Amniotic epithelial cell (primary cell): ENCODE measurements at regions not wholly inside any gene's neighbourhood (a gene's known extent, or its start where the extent isn't known, plus 50 kb on each side); places are given as distances from the start of the nearest gene placed in this dataset.
A peak's percentile ranks its signal among the peaks of the same experiment; 100 is the strongest.
"Not testable (repeated sequence)": the region's sequence is repeated elsewhere in the genome, so short reads cannot be mapped to it uniquely, and the experiment has no call there.

Experiments
- DNase-seq: peaks from one replicate; pipeline ENCODE4 v3.0.0-alpha.2; 2010; ENCODE audit warnings: low read depth

GRCh38 chr12:33678221-33678964, 238.8 kb upstream of the SYT10 start:
- no peak for DNase-seq

DNA sequence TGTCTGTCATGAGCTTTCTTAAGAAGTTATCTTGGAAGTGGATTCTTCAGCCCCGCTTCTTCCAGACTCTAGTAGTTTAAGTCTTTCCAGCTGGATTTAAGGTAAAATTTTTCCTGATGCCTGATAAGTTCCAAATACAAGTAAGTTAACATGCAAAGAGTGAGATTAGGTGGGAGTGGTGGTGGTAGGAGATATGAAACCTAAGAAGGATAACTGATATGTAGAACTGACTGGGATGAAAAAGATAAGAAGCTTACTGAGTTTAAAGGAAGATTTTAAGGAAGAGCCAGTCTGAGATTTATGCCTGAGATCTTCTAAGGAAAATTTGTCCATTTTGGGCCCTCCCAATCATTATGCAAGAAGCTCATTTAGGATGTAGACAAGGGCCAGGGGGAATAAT, 250.9 kb upstream of the SYT10 start:
- no peak for DNase-seq

GRCh38 chr12:33703221-33703620, 263.6 kb upstream of the SYT10 start:
- no peak for DNase-seq

- no peak for DNase-seq
These were observed 267.3 kb upstream of the SYT10 start for GRCh38 chr12:33706927-33707326.

- DNase-seq = no peak
These were observed 269.3 kb upstream of the SYT10 start for GRCh38 chr12:33708935-33709334.

- no peak for DNase-seq
These were observed 270.9 kb upstream of the SYT10 start for GRCh38 chr12:33710548-33710947.

DNA sequence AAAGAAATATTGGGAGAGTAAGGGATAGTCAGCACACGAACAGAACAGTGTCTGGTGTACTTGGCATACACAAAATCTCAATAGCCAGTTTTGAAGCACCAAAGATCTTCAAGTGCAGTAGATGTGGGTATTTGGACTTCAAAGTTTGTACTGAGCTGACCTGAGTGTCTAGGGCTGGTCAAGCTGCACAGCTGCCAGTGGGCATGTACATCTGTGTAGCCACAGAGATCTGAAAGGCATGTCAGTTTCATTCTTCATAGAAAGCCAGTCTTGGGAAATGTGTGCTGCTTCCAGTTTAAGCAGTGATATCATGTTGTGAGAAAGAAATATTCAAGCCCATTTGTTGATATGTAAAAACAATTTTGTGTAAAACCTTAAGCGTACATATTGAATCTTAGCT, 279.0 kb upstream of the SYT10 start:
- no peak for DNase-seq

DNA sequence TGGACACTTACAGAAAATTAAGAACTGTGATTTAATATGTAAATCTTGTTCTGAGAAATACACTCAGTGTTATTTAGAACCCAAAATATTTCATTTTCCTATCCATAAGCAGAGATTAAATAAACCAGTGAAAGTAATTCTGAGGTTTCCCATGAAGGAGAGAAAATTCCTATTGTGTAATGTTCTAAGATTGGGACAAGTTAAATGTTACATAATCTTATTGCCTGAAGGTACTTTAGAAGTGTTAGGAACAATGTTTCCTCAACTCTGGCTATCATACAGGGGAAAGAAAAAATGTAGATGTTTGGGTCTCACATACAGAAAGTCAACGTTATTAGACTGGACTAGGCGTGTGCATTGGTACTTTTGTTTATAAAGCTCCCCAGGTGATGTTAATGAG, 281.9 kb upstream of the SYT10 start:
- DNase-seq = no peak

DNA sequence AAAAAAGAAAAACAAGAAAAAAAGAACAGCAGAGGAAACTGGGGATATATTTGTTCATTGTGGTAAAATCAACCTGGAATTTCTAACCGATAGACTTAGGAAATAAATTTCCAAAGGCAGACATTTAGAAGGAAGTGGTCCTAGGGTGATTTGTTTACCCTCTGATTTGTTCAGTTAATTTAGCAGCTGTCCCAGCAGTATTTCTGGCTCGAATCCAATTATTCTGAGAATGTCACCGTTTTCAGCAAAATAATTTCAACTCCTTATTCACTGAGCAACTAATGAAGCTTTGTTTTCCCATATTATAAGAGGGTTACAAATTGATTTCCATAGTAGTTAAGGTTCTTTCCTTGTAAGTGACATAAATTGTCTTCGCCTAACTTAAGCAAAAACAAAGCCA, 285.2 kb upstream of the SYT10 start:
- DNase-seq = no peak

DNA sequence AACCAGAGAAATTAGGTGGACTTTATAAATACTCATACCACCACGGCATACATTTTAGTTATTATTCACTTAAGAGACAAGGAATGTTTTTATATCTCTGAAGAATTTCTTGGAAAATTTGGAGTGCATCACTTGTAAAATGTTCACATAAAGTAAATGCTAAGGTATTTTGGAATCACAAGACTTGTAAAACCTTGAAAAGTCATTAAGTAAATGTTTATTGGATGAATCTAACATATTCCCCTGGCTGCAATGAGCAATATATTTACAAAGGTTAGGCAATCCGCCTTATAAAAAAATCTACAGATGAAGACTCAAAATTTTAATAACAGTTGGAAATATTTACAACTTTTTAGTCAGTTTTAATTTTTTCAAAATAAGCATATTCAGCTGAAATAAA, 287.4 kb upstream of the ALG10 start:
- no peak for DNase-seq

GRCh38 chr12:33752854-33753253, 269.4 kb upstream of the ALG10 start:
- no peak for DNase-seq

DNA sequence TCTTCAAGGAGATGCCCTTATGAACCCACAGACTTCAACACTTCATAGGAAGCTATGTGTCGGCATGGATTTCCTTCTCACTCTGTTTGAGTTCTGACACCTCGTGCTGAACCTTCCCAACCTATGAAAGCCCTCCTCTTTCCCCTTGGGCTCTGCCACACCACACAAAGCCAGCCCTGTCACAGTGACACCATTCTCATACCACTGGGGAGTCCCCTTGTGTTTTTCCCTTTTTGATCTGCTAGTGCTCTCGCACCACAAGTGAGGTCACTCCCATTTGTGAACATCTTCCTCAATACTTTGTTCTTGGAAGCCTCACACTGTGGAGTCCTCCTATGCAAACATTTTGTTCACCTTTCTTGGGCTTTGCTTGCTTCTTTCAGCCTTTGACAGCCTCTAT, 264.6 kb upstream of the ALG10 start:
- DNase-seq = no peak

DNA sequence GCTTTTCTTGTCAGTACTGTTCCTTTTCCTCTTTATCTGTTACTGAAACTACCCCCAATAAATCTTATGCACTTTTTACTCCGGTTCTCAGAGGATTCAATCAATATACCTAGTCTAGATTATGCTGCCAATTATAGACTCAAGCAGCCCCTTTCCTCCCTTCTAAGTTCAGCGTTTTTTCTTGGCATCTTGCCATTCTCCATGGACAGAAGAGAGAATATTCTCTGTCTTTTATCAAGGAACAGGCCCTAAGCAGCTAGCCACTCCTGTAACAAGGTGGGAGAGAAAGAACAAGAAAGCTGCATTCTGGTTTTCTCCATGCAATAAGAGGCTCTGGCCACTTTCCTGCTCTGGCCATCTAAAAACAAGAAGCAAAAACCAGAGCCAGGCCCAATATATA, 263.0 kb upstream of the ALG10 start:
- DNase-seq = no peak

DNA sequence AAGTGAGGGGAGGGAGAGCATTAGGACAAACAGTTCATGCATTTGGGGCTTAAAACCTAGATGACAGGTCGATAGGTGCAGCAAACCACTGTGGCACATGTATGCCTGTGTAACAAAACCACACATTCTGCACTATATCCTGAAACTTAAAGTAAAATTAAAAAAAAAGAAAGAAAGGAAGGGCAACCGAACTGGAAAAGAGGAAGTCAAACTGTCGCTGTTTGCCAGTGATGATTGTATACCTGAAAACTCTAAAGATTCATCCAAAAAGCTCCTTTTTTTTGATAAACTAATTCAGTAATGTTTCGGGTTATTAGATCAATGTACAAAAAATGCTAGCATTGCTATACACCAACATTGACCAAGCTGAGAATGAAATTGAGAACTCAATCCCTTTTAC, 259.0 kb upstream of the ALG10 start:
- DNase-seq = no peak

GRCh38 chr12:33770652-33771051, 251.6 kb upstream of the ALG10 start:
- no peak for DNase-seq

GRCh38 chr12:33771889-33772288, 250.4 kb upstream of the ALG10 start:
- peak; percentile 1 for DNase-seq

GRCh38 chr12:33773091-33773490, 249.2 kb upstream of the ALG10 start:
- not testable (repeated sequence) for DNase-seq

DNA sequence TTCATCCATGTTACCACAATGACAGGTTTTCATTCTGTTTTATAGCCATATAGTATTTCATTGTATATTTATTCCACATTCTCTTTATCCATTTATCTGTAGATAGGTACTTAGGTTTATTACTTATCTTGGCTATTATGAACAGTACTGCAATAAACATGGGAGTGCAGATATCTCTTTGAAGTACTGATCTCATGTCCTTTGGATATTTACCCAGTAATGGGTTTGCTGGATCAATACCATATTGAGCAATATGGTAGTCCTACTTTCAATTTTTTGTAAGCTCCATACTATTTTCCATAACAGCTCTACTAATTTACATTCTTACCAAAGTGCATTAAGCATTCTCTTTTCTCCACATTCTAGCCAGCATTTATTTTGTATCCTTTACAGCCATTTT, 235.8 kb upstream of the ALG10 start:
- no peak for DNase-seq

DNA sequence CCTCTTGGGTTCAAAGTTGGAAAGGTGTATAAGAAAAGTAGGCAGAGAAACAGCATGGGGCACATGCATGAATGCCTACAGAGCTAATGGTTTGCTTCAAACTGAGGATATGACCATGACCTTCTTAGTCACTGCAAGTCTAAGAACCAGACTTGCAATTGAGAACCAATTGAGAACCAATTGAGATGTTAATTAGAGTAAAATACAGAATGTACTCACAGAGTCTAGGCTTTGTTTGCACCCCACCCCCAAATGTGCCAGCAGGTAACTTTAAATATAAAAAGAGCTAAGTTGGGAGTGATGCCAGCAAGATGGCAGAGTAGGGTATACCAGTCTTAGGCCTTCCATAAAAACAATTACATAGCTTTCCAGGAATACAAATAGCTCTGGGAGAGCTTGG, 227.3 kb upstream of the ALG10 start:
- no peak for DNase-seq

GRCh38 chr12:33795536-33795935, 226.8 kb upstream of the ALG10 start:
- peak; percentile 79 for DNase-seq

- peak; percentile 2 for DNase-seq
These were observed 208.8 kb upstream of the ALG10 start for GRCh38 chr12:33813536-33813935.

- no peak for DNase-seq
These were observed 204.6 kb upstream of the ALG10 start for GRCh38 chr12:33817713-33818112.

DNA sequence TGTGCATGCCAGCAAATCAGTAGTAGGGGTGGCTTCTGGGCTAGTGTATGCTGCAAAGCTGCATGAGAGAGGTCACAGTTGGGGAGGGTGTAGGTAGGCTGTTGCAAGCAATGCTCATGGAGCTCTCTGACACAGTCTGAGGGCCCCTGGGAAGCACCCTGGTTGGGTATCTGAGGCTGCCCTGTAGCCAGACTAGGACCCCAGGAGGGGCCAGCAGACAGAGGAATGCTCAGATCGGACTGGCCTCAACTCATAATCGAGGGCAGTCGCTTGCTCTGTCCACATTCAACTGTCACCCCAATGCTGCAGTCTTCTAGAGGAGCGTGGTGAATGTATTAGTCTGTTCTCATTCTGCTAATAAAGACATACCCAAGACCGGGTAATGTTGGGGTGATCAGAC, 204.0 kb upstream of the ALG10 start:
- DNase-seq = no peak

GRCh38 chr12:33825442-33825841, 196.9 kb upstream of the ALG10 start:
- DNase-seq = peak; percentile 14
